GM06990 (cell line): ENCODE measurements at regions not wholly inside any gene's neighbourhood (a gene's known extent, or its start where the extent isn't known, plus 50 kb on each side); places are given as distances from the start of the nearest gene placed in this dataset.

Experiments
- DNase-seq: peaks from one replicate; pipeline ENCODE4 v3.0.0-alpha.2; 2011; ENCODE audit not compliant: insufficient read length; ENCODE audit errors: extremely low read depth
- H3K27me3 ChIP-seq: replicated peaks from 2 replicates; pipeline ENCODE4 v1.6.0; 2011; ENCODE audit warnings: low read length; ENCODE audit not compliant: control insufficient read depth, insufficient read depth
- H3K36me3 ChIP-seq: 2 replicates; pipeline ENCODE4 v1.5.1; 2011; ENCODE audit warnings: low read length; ENCODE audit not compliant: control insufficient read depth, insufficient read depth
- H3K4me3 ChIP-seq: replicated peaks from 2 replicates; pipeline ENCODE4 v1.5.1; 2011; ENCODE audit warnings: low read depth, mild to moderate bottlenecking, control low read depth, low read length
- CTCF ChIP-seq: IDR thresholded peaks from 2 replicates; pipeline ENCODE4 v1.5.1; 2011; ENCODE audit warnings: low read length, control low read depth, mild to moderate bottlenecking, inconsistent platforms; ENCODE audit not compliant: insufficient read depth, poor library complexity, severe bottlenecking

GRCh38 chr6:98124171-98124570 lies 710.2 kb upstream of the POU3F2 start:
- Histone ChIP-seq H3K27me3 (no peaks in the 10 kb centered on the region), H3K4me3 (no peak overlapping the region), H3K36me3 (no peaks in the 10 kb centered on the region)
- no peak for DNase-seq
- no peak for TF ChIP-seq CTCF

GRCh38 chr6:98131290-98131990 lies 702.9 kb upstream of the POU3F2 start:
- no peaks in the 10 kb centered on the region for H3K36me3 ChIP-seq
- no peak for DNase-seq
- no peak overlapping the region for H3K4me3 ChIP-seq
- TF ChIP-seq CTCF: no peak
- H3K27me3 ChIP-seq: no peaks in the 10 kb centered on the region

- H3K36me3 ChIP-seq: no peaks in the 10 kb centered on the region
- DNase-seq: no peak
- TF ChIP-seq CTCF: no peak
- no peaks in the 10 kb centered on the region for H3K27me3 ChIP-seq
- H3K4me3 ChIP-seq: no peak overlapping the region
Measured at GRCh38 chr6:98136333-98136732, 698.0 kb upstream of the POU3F2 start.

- no peak overlapping the region for H3K4me3 ChIP-seq
- TF ChIP-seq CTCF: no peak
- no peaks in the 10 kb centered on the region for H3K27me3 ChIP-seq
- no peaks in the 10 kb centered on the region for H3K36me3 ChIP-seq
- DNase-seq: no peak
Measured at GRCh38 chr6:98137391-98137790, 697.0 kb upstream of the POU3F2 start.

GRCh38 chr6:98142839-98143238 lies 691.5 kb upstream of the POU3F2 start:
- H3K4me3 ChIP-seq: no peak overlapping the region
- no peaks in the 10 kb centered on the region for H3K36me3 ChIP-seq
- no peak for TF ChIP-seq CTCF
- no peak for DNase-seq
- H3K27me3 ChIP-seq: no peaks in the 10 kb centered on the region

- no peak for TF ChIP-seq CTCF
- Histone ChIP-seq H3K27me3 (no peaks in the 10 kb centered on the region), H3K36me3 (no peaks in the 10 kb centered on the region), H3K4me3 (no peak overlapping the region)
- no peak for DNase-seq
Measured at GRCh38 chr6:98146656-98147055, 687.7 kb upstream of the POU3F2 start.
